H1 (cell line): ENCODE measurements at regions not wholly inside any gene's neighbourhood (a gene's known extent, or its start where the extent isn't known, plus 50 kb on each side); places are given as distances from the start of the nearest gene placed in this dataset.

Experiments used
- CBX5 ChIP-seq: fragments of 300-800, 300-1000 bp; sonication (generic); IDR thresholded peaks from 2 replicates; pipeline ENCODE4 v1.7.1; 2016; ENCODE audit warnings: antibody characterized with exemption, low read length, low read depth
- FOSL1 ChIP-seq: IDR thresholded peaks from 2 replicates; pipeline ENCODE4 v1.6.1; 2011; ENCODE audit warnings: mild to moderate bottlenecking, low read depth, low read length, moderate library complexity; ENCODE audit not compliant: insufficient read depth
- POLR2AphosphoS5 ChIP-seq: IDR thresholded peaks from 2 replicates; pipeline ENCODE4 v1.6.1; 2011; ENCODE audit warnings: low read depth, low read length
- TF ChIP-seq, protein P1 (sequence below), 3 experiments: IDR thresholded peaks; 1 replicate in 2 of 3; 2 replicates in 1 of 3; pipeline versions ENCODE4 v1.5.1 to v1.6.1; 2011; ENCODE audit warnings: low read length in 3 of 3, mild to moderate bottlenecking in 3 of 3, inconsistent platforms in 2 of 3, low read depth in 1 of 3, moderate library complexity in 1 of 3; ENCODE audit not compliant: insufficient read depth in 1 of 3; ENCODE audit errors: control extremely low read depth in 1 of 3

DNA sequence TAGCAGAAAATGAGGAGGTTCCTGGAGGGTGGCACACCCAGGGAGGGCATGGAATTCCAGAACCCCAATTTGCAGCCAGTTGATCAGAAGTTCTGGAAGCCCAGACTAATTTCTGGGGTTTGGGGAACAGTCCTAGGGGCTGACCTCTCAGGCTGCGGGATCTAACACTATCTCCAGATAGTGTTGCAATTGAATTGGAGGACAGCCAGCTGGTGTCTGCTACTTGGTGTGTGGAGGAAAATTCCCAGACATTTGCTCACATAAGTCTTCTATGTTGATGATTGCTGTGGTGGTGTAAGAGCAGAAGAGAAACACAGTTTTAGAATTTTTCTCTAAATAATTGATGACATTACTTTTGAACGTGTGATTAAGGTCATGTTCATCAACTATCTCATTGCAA, 154.3 kb upstream of the RNPC3 start:
- TF ChIP-seq, protein P1, sequence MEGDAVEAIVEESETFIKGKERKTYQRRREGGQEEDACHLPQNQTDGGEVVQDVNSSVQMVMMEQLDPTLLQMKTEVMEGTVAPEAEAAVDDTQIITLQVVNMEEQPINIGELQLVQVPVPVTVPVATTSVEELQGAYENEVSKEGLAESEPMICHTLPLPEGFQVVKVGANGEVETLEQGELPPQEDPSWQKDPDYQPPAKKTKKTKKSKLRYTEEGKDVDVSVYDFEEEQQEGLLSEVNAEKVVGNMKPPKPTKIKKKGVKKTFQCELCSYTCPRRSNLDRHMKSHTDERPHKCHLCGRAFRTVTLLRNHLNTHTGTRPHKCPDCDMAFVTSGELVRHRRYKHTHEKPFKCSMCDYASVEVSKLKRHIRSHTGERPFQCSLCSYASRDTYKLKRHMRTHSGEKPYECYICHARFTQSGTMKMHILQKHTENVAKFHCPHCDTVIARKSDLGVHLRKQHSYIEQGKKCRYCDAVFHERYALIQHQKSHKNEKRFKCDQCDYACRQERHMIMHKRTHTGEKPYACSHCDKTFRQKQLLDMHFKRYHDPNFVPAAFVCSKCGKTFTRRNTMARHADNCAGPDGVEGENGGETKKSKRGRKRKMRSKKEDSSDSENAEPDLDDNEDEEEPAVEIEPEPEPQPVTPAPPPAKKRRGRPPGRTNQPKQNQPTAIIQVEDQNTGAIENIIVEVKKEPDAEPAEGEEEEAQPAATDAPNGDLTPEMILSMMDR (IDR thresholded peaks at IDR 0.05; ENCODE audit: control extremely low read depth in 1 of 3, insufficient read depth in 1 of 3, low read depth in 1 of 3, low read length in 3 of 3), result no peak
- no peak for TF ChIP-seq POLR2AphosphoS5
- TF ChIP-seq CBX5, result no peak
- no peak for TF ChIP-seq FOSL1
